ENCODE measurements at regions not wholly inside any gene's neighbourhood (a gene's known extent, or its start where the extent isn't known, plus 50 kb on each side); places are given as distances from the start of the nearest gene placed in this dataset.

GRCh38 chr2:30371772-30372373, 75.2 kb upstream of the LCLAT1 start:
- DNase-seq = no peak

DNA sequence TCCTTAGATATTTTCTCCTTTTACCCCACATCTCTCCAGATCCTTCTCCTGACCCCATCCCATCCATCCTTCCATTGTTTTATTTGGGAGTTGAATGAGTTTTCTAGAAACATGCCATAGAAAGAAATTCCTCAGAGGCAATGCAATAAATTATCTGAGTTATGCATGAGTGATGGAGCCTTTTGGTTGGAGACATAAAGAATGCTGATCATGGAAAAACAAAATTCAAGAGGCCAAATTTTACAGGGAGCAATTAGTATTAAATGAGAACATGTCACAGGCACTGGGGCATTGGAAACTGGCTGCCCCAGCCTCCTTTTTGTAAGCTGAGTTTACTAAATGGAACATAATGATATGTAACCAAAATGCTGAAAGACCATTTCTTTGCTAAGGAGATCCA, 74.2 kb upstream of the LCLAT1 start:
- DNase-seq = no peak

DNA sequence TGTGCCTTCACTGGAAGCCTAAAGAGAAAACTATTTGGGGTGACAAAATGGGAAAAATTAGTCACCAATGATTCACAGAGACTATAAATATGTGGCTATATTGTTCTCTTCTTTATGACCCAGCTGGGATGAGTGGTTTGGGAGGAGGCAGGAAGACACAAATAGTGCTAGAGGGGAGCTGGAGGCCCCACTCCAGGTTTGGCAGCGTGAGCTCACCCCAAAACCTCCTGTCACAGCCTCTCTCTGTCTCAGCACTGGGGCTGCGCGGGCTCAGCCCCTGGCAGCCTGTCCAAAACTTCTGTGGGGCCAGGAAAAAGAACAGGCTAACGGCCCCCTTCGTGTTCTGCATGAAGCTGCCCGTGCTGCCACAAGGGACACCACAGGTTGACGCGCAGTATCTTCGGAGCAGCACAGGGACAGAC, 73.2 kb upstream of the LCLAT1 start:
- no peak for DNase-seq

DNA sequence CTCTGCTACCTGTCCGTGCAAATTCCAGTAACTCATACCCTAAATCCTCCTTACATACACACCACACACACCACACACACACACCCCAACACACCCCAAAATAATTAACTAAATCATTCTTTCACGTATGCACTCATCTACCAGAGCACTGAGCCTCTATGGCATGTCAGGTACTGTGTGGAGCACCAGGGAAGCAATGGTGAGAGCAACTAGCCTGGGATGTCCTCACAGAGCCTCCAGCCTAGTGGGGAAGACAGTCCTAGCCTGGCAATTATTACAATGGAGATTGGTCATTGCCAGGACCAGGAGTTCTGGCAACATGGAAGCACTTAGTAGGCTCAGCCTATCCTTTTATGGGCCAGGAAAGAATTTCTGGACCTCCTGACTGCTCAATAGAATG, 72.7 kb upstream of the LCLAT1 start:
- no peak for DNase-seq

DNA sequence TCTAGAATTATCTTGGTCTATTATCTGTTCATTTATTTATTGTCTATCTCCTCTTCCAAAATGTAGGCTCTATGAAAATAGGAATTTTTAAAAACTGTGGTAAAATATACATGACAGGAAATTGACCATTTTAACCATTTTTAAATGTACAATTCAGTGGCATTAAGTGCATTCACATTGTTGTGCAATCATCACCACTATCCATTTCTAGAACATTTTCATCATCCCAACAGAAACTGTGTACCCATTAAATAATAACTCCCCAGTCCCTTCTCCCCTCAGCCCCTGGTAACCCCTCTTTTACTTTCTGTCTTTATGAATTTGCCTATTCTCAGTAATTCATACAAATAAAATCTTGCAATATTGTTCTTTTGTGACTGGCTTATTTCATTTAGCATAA, 71.1 kb upstream of the LCLAT1 start:
- DNase-seq = no peak

- DNase-seq = no peak
These were observed 67.6 kb upstream of the LCLAT1 start for GRCh38 chr2:30379481-30379880.

DNA sequence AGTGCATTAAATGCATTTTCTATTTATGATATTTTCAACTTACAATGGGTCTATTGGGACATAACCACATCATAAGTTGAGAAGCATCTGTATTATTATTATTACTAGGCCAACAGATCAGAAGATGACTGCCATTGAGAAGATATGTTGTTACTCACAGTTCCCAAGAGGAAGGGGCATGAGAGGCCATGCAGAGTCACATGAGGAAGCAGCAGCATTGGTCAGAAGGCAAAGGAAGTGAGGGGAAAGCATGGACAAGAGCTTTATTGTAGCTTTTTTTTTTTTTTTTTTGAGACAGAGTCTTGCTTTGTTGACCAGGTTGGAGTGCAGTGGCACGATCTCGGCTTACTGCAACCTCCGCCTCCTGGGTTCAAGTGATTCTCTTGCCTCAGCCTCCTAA, 66.2 kb upstream of the LCLAT1 start:
- DNase-seq = no peak

- DNase-seq = no peak
These were observed 64.8 kb upstream of the LCLAT1 start for GRCh38 chr2:30382162-30382783.

DNA sequence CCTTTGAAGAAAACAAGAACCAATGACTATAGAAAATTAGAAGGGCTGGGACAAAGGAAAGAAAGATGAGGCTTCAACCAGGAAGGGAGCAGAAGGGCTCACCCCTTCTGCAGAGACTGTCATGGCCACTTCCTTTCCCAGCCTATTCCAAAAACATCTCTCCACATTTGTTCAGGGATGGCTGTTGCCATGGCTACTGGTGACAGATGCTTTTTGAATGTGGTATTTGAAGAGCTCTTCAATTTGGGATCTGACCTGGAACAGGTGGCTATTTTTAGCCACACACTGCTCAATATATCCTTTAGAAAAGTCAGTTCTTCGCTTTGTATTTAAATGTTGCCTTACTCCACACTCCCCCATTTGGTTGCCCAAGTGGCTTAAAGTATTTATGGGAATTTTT, 64.1 kb upstream of the LCLAT1 start:
- DNase-seq = no peak

DNA sequence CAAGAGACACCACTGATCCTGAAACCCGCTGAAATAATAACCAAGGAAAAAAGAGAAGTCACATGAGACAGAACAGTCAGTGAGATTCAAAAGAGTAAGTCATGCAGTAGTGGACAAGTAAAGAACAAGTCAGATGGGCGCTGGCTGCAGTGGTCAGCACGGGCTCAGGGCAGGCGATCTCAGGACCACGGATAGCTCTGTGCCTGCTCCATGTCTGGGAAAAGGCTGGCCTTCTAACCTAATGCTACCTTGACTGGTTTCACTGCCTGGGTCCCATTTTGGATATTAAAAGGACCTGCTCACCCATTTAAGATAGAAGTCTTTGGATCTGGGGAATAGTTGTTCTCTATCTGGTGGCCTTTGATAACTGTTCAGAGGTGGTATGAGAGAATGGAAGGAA, 61.7 kb upstream of the LCLAT1 start:
- no peak for DNase-seq

GRCh38 chr2:30392097-30392496, 54.9 kb upstream of the LCLAT1 start:
- DNase-seq = no peak

DNA sequence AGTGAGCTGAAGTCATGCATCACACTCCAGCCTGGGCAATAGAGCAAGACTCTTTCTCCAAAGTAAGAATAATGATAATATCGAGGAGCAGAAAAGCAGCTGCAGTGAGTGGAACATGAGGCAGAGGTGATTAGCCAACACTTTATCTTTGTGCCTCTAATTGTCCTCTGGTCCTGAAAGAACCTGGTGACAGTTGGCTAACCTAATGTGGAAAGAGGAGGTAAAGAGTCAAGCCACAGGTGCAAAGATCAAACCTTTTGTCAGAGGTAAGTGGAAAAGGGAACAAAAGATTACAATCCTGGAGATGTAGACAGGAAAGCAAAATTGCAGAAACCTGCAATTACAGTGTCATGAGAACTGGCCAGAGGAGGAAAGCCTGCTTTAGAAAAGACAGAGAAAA, 53.5 kb upstream of the LCLAT1 start:
- DNase-seq = no peak

GRCh38 chr2:30394096-30394495, 53.0 kb upstream of the LCLAT1 start:
- no peak for DNase-seq

- no peak for DNase-seq
These were observed 50.4 kb upstream of the LCLAT1 start for GRCh38 chr2:30396436-30397232.
